Mucosa of descending colon (tissue), 3 donors: ENCODE measurements at regions not wholly inside any gene's neighbourhood (a gene's known extent, or its start where the extent isn't known, plus 50 kb on each side); places are given as distances from the start of the nearest gene placed in this dataset.

Experiments
- ATAC-seq: fragments of 200-7000 bp; cut with Tn5 transposase; one replicate; pipeline ENCODE4 v1.9.1; 2020; ENCODE audit warnings: mild to moderate bottlenecking, moderate library complexity
- DNase-seq, 3 donors: peaks; one replicate each; pipeline ENCODE4 v3.0.0-alpha.2; 2020
- H3K36me3 ChIP-seq: fragments of 200-600 bp; one replicate; pipeline ENCODE4 v1.8.0; 2021; ENCODE audit warnings: low read depth, mild to moderate bottlenecking
- H3K4me1 ChIP-seq: fragments of 200-600 bp; one replicate; pipeline ENCODE4 v1.8.0; 2021; ENCODE audit warnings: low read depth, mild to moderate bottlenecking
- H3K4me3 ChIP-seq: fragments of 200-600 bp; one replicate; pipeline ENCODE4 v1.8.0; 2021; ENCODE audit warnings: mild to moderate bottlenecking
- H3K9me3 ChIP-seq: fragments of 200-600 bp; one replicate; pipeline ENCODE4 v1.8.0; 2021; ENCODE audit warnings: mild to moderate bottlenecking
- CTCF ChIP-seq: fragments of 200-600 bp; IDR thresholded peaks from one replicate; pipeline ENCODE4 v1.8.0; 2022; ENCODE audit warnings: antibody characterized with exemption, mild to moderate bottlenecking
- intact Hi-C, 2 donors: fragments of 100-400 bp; cut with DNase I in 1 of 2; cut with micrococcal nuclease in 1 of 2; formaldehyde crosslinking; loops; one replicate each; pipeline versions ENCODE4 v1.11.0 to v1.11.1; 2022; cut with DNase I, micrococcal nuclease
- donor health status: DM: no; HTN: no; CAD: no; lungs with moderate emphysema.
- donor health status: DM: no; HTN: no; CAD: no.
- donor health status: DM: no; HTN: yes; CAD: no.

DNA sequence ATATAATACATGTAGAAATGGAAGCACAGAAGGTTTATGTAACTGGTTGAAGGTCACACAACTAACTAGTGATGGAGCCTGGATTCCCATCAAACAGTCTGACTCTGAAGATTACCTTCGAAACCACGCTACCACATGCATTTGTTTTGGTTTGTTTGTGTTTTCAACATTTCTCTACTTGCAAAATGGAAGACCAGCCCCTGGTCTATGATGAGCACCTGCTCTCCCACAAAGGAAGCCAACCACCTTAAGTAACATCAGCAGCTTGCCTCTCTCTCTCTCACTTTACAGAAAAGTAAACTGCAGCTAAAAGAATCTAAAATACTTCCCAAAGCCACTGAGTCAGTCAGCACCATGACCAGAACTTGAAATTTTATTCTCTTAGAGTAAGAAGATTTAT is 186.9 kb upstream of the TMPO start:
- Histone ChIP-seq H3K36me3 (no peaks in the 10 kb centered on the region), H3K4me3 (no peak overlapping the region), H3K9me3 (no peaks in the 10 kb centered on the region), H3K4me1 (no peaks in the 10 kb centered on the region)
- no peak for TF ChIP-seq CTCF
- ATAC-seq, result no peak
- intact Hi-C loops, result no loop called here
- DNase-seq, result no peak

DNA sequence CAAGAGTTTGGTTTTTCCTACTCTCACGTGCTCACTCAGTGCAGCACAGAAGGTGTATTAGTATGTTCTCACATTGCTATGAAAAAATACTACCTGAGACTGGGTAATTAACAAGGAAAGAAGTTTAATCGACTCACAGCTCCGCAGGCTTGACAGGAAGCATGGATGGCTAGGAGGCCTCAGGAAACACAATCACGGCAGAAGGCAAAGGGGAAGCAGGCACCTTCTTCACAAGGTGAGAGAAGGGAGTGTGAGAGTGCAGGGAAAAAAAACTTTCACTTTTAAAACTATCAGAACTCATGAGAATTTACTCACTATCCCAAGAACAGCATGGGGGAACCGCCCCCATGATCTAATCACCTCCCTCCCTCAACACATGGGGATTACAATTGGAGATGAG is 185.8 kb upstream of the TMPO start:
- no peak for ATAC-seq
- intact Hi-C loops, result no loop called here
- Histone ChIP-seq H3K9me3 (no peaks in the 10 kb centered on the region), H3K4me1 (no peaks in the 10 kb centered on the region), H3K36me3 (no peaks in the 10 kb centered on the region), H3K4me3 (no peak overlapping the region)
- no peak for DNase-seq
- no peak for TF ChIP-seq CTCF

- H3K4me1 ChIP-seq, result no peaks in the 10 kb centered on the region
- intact Hi-C loops, result no loop called here
- H3K9me3 ChIP-seq, result no peaks in the 10 kb centered on the region
- TF ChIP-seq CTCF, result no peak
- no peak for DNase-seq
- no peak overlapping the region for H3K4me3 ChIP-seq
- no peaks in the 10 kb centered on the region for H3K36me3 ChIP-seq
- no peak for ATAC-seq
Observed at GRCh38 chr12:98332642-98333041, 182.7 kb upstream of the TMPO start.

GRCh38 chr12:98334768-98335167 is 180.6 kb upstream of the TMPO start:
- Histone ChIP-seq H3K36me3 (no peaks in the 10 kb centered on the region), H3K4me1 (no peaks in the 10 kb centered on the region), H3K4me3 (no peak overlapping the region), H3K9me3 (no peaks in the 10 kb centered on the region)
- TF ChIP-seq CTCF, result no peak
- intact Hi-C loops, result no loop called here
- DNase-seq, result no peak
- ATAC-seq, result no peak

DNA sequence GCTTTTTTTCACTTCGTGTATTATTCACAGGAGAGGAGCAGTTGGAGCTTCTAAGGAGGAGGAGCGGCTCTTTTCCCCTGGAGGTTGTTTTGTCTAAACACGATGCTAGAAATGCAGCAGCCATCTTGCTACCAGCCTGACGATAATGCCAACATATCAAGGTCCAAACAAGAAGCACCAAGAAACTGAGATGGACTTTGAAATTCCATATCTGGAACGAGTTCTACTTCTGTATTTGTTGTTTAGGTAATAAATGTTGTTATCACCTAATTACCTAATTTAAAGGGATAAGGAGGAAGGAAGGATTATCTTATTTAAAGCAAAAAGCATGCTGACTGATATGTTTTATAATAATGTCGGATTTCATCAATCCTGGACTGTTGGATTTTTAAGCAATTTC is 174.4 kb upstream of the TMPO start:
- intact Hi-C loops, result no loop called here
- Histone ChIP-seq H3K4me3 (no peak overlapping the region), H3K9me3 (no peaks in the 10 kb centered on the region), H3K36me3 (no peaks in the 10 kb centered on the region), H3K4me1 (no peaks in the 10 kb centered on the region)
- ATAC-seq (no peak), DNase-seq (no peak)
- no peak for TF ChIP-seq CTCF

GRCh38 chr12:98341732-98342131 is 173.7 kb upstream of the TMPO start:
- TF ChIP-seq CTCF, result no peak
- no peaks in the 10 kb centered on the region for H3K4me1 ChIP-seq
- no peak overlapping the region for H3K4me3 ChIP-seq
- DNase-seq (no peak), ATAC-seq (no peak)
- no peaks in the 10 kb centered on the region for H3K36me3 ChIP-seq
- H3K9me3 ChIP-seq, result no peaks in the 10 kb centered on the region
- intact Hi-C loops, result no loop called here
